IPS-NIHi7 (cell line): ENCODE measurements at regions not wholly inside any gene's neighbourhood (a gene's known extent, or its start where the extent isn't known, plus 50 kb on each side); places are given as distances from the start of the nearest gene placed in this dataset.
"Not testable (repeated sequence)": the region's sequence is repeated elsewhere in the genome, so short reads cannot be mapped to it uniquely, and the experiment has no call there.

Experiments used
- DNase-seq: peaks from one replicate; pipeline ENCODE4 v3.0.0; 2012; ENCODE audit warnings: mixed read lengths; ENCODE audit errors: extremely low spot score

GRCh38 chr13:78867655-78868054 is 208.7 kb upstream of the OBI1 start:
- no peak for DNase-seq

GRCh38 chr13:78866076-78866475 is 207.1 kb upstream of the OBI1 start:
- DNase-seq: not testable (repeated sequence)

DNA sequence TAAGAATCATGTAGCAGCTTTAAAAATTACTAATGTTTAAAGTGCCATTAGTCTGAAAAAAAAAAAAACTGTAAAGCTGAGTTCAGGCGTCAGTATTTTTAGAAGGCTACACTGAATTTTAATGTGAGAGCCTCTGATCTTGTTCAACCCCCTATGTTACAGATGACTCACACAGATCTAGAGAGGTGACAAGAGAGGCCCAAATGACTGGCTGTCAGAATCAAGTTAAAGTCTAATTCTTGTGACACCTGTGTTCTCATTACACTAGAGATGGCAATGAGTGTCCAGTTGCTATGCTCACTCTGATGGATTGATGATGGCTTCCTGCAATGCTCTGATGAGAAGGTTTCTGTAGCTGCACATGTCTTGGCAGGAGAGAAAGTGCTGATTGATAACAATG is 203.5 kb upstream of the OBI1 start:
- DNase-seq: no peak

DNA sequence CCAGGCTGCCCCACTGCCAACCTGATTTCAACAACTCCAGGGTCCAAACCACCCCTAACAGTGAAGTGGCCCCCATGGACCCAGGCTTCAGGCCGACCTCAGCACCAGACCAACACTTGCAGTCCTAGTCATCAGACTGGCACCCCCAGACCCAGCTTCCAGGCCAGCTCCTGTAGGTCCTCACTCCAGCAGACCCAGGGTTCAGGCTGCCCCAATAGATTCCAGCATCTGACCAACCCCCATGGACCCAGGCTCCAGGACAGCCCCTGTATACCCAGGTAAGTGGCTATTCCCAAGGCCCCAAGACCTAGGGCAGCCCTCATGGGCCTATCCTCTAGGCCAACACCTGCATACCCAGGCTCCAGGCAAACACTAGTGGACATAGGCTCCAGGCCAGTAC is 193.8 kb upstream of the OBI1 start:
- DNase-seq: no peak

DNA sequence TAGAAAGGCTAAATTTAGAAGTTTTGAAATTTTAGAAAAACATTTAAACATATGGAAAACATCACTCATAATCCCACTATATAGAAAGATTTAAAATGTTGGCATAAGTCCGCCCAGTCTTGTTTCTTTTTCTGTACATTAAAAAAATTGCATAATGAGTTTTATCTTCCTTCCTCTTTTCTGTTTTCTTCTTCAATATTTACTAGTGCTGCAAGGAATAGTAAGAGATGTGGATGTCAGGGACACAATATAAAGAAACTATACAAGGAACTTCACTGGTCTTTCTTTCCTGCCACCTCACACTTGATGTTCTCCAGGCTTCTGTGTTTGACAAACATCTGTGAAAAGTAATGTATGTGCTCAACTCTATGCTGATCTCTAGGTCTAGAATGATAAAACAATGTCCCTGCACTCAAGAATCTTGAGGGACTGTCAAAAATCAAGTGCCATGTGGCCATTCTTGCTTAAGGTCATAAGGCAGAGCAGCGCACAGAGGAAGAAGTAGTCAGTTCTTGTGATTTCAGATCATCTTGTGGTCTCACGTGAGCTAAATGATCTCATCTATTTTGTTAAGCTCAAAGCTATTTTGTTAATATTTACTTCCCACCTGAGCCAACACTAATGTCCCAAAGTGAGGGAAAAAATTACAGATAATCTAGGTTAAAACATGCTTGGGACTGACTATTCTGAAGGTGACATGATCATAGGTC is 186.9 kb upstream of the OBI1 start:
- no peak for DNase-seq

DNA sequence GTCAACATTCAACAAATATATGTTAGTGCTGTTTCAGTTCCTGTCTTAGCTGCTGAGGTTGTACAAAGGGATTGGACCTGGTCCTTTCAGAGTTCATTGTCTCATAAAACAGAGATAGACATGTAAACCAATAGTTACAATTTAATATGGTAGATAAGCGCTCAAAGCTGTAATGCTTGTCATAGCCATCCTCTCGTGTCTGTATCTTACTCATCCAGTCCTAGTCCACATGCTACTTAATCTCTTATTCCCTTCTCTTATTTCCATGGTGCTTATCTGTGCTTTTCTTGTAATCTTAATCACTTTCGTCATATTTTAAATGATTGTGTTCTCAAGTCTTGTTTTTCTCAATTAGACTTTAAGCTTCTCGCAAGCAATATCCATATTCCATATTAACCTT is 185.2 kb upstream of the OBI1 start:
- DNase-seq: no peak

GRCh38 chr13:78841358-78841963 is 182.5 kb upstream of the OBI1 start:
- no peak for DNase-seq

GRCh38 chr13:78836238-78836784 is 177.4 kb upstream of the OBI1 start:
- DNase-seq: no peak

- no peak for DNase-seq
These were observed 173.5 kb upstream of the OBI1 start for GRCh38 chr13:78832461-78832860.

GRCh38 chr13:78830508-78830907 is 171.6 kb upstream of the OBI1 start:
- no peak for DNase-seq

DNA sequence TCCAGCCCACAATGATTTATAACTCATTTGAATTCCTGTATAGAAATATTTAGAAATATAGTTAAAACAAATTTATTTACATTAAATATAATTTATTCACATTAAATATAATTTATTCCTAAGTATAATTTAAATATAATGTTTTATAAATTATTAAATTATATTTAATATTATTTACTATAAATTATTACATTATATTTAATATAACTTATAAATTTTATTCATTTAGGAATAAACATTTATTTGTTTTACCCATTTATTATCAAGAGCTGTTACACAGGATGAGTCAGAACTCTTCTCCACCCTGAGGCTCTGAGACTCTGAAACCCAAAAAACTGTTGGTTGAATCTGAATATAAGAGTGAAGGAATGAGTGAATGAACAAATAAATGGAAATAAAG is 170.9 kb upstream of the OBI1 start:
- DNase-seq: no peak

- DNase-seq: no peak
These were observed 168.5 kb upstream of the OBI1 start for GRCh38 chr13:78827471-78827870.

DNA sequence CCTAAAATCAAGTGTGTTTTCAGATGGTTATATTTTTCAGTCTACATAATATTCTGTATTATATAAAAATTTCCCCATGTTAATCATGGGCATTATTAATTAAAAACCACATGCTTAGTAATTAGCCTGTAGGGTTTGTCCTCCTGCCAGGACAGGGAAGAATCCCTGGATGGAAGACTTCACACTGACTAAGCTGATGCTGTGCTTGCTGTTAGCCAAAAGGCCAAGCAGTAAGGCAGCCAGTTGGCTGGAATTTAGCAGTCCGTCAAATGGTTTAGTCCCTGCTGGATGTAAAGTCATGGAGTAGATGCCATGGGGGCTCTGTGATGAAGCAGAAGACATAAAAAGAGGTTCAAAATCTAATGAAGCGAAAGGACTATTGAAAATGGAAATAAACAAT is 168.0 kb upstream of the OBI1 start:
- no peak for DNase-seq

DNA sequence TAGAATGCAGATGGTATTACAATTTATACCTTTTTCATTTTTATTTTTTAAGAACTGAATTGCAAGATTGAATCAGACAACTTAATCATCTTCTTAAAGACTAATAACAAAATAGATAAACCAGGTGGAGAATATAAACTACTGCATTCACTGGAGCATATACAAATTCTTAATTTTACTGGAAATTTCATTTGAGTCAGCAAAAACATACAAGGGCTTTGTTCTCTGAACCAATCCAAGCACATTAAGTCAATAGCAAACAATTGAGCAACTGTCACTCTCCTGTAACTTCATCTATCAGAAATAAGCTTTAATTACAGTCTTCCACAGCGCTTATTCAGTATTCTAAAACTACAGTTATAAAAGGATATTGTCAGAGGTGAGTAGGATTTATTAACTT is 167.4 kb upstream of the OBI1 start:
- DNase-seq: no peak

- DNase-seq: no peak
These were observed 161.6 kb upstream of the OBI1 start for GRCh38 chr13:78820541-78820940.

DNA sequence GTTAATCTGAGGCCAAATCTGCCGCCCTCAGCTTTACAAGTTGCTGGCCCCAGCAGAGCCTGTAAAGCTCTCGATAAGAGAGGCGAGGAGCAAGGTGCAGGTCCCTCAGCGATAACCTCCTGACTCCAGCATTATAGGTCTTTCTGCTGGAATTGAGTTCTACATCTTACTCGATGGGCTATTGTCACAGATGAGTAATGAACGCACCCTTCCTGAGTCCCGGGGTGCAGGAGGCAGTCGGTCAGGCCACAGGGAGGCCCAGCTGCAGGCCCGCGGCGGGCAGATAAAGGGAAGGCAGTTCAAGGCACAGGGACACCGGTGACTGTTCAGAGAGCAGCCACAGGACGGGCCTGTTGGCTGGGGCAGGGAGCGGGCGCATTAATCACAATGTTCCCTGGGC is 157.6 kb upstream of the OBI1 start:
- DNase-seq: no peak

DNA sequence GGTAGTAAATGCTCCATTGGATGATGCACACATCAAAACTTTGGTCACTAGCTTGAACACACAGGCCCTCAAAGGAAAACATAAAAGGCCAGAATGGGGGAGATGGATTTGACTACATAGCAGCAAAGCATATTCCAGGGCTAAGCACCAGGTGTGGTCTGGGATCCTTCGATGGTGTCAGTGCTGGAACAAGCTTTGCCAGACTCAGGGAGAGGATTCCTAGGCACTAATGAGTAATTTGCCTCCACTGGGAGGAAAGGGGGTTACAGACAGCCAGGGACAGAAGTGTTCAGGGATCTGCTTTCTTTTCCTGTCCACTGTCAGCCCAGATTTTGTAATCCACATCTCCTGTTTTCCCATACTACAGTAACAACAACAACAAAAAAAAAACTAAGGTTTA is 157.2 kb upstream of the OBI1 start:
- no peak for DNase-seq

GRCh38 chr13:78806457-78806856 is 147.5 kb upstream of the OBI1 start:
- DNase-seq: no peak

- no peak for DNase-seq
These were observed 144.0 kb upstream of the OBI1 start for GRCh38 chr13:78802912-78803311.

DNA sequence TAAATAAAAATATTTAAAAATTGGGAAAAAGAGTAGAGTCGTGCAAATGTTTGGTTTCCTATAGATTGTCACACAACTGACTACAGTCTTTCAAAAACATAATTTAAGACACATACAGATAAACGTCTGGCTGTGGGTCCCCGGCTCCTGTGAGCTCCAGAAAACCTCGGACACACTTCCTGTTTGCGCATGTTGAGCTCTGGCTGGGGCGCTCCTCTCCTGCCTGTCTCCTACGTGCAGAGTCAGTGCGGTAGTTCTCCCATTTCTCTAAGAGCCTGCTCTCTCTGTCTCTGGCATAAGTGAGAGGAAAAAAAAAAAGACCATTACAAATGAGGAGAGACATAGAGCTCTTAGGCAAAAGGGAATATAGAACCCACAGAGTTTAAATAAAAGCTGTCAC is 128.2 kb upstream of the OBI1 start:
- DNase-seq: no peak

- DNase-seq: no peak
These were observed 127.5 kb upstream of the OBI1 start for GRCh38 chr13:78786459-78786858.

- DNase-seq: no peak
These were observed 126.8 kb upstream of the OBI1 start for GRCh38 chr13:78785764-78786163.

DNA sequence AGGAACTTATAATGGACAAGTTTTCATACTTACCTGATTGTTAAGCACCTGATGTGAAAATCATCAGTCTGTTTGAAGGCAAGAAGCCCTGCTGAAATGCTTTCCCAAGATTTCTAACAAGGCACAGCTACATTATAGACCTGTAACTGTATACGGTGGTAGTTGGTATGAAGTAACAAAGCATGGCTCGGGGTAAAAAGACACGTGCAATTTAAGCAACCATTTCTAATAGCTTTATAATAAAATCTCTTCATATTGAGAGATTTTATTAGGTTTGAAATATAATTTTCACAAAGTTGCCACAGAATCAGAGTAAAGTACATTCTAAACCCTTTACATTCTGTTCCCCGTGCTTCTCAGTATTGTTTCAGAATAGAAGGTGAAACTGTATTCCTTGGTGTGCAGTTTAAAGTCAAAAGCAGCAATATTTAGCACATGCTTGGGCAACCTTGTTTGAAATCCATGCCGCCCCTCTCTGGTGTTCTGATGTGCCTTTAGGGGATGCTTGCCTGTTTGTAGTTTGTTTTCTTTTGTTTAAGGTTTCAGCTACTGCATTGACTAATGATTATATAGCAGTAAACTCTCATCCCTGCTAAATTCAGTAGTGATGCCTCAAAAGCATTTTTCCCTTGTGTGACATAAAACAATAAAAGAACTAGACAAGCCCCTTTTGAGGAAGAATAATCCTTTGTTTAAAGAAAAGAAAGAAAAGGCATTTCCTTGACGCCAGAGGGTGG is 125.2 kb upstream of the OBI1 start:
- no peak for DNase-seq
